ENCODE measurements at regions not wholly inside any gene's neighbourhood (a gene's known extent, or its start where the extent isn't known, plus 50 kb on each side); places are given as distances from the start of the nearest gene placed in this dataset.
"Not testable (repeated sequence)": the region's sequence is repeated elsewhere in the genome, so short reads cannot be mapped to it uniquely, and the experiment has no call there.

- H4K20me1 ChIP-seq (replicated peaks; ENCODE audit: control insufficient read depth, extremely low read depth, insufficient read depth, low read length); dilution Hi-C loops (cut with MboI; ENCODE audit: extremely low pct_ligation_motif_present, low sequenced_read_pairs); H3K4me1 ChIP-seq (ENCODE audit: control insufficient read depth, extremely low read depth, insufficient read depth, low read length); FAIRE-seq; H3K9me1 ChIP-seq (replicated peaks; ENCODE audit: control insufficient read depth, extremely low read depth, insufficient read depth, low read length); H2AFZ ChIP-seq (ENCODE audit: low read depth, low read length); H3K27ac ChIP-seq (ENCODE audit: insufficient read depth, low read depth, low read length); DNase-seq (ENCODE audit: low read depth, low spot score); intact Hi-C loops (cut with micrococcal nuclease); H3K36me3 ChIP-seq (ENCODE audit: control insufficient read depth in 2 of 2, extremely low read depth in 1 of 2, insufficient read depth in 2 of 2, low read length in 2 of 2); H3K79me2 ChIP-seq (ENCODE audit: control insufficient read depth, insufficient read depth, low read length); H3K27me3 ChIP-seq (ENCODE audit: control insufficient read depth in 2 of 2, insufficient read depth in 2 of 2, low read length in 2 of 2); BruUV-seq (replicated peaks); H3K4me2 ChIP-seq (ENCODE audit: insufficient read depth, low read length); H3K9ac ChIP-seq (replicated peaks; ENCODE audit: extremely low read depth, insufficient read depth, low read length); H3K4me3 ChIP-seq (replicated peaks in 1 of 3; ENCODE audit: insufficient read depth in 1 of 3, low read depth in 1 of 3, low read length in 3 of 3); H3K9me3 ChIP-seq (replicated peaks; ENCODE audit: control insufficient read depth, insufficient read depth, low read length); POLR2A ChIA-PET: not testable (repeated sequence)
- CTCF ChIA-PET, result interaction anchor here (1.2 kb wide), 1 partner anchor 14 kb away, joined by 3 read pairs; no protein-coding TSS in a partner anchor
Measured at GRCh38 chr3:193155044-193155781, 85.8 kb upstream of the PLAAT1 start.

- intact Hi-C loops (cut with micrococcal nuclease) (loop anchor here (1.0 kb wide), 1 partner anchor 10 kb away; no protein-coding TSS in a partner anchor), dilution Hi-C loops (cut with MboI; ENCODE audit: extremely low pct_ligation_motif_present, low sequenced_read_pairs) (no loop called here)
- POLR2A ChIA-PET, result no interaction called here
- no peak for DNase-seq (ENCODE audit: low read depth, low spot score)
- no peak overlapping the region for H3K4me3 ChIP-seq (replicated peaks in 1 of 3; ENCODE audit: insufficient read depth in 1 of 3, low read depth in 1 of 3, low read length in 3 of 3)
- TF ChIP-seq POLR2AphosphoS5 (IDR thresholded peaks at IDR 0.05; ENCODE audit: insufficient read depth, low read depth, low read length), result no peak
- TF ChIP-seq EZH2 (IDR thresholded peaks at IDR 0.05; ENCODE audit: borderline replicate concordance, low read depth, low read length, severe bottlenecking), result no peak
- TF ChIP-seq MAX (IDR thresholded peaks at IDR 0.05; ENCODE audit: insufficient read depth, insufficient read length), result no peak
- no peaks in the 10 kb centered on the region for H3K79me2 ChIP-seq (ENCODE audit: control insufficient read depth, insufficient read depth, low read length)
- H3K9me3 ChIP-seq (replicated peaks; ENCODE audit: control insufficient read depth, insufficient read depth, low read length), result no peaks in the 10 kb centered on the region
- H3K27me3 ChIP-seq (ENCODE audit: control insufficient read depth in 2 of 2, insufficient read depth in 2 of 2, low read length in 2 of 2), result no peaks in the 10 kb centered on the region
- CTCF ChIA-PET, result interaction anchor here (1.5 kb wide), 1 partner anchor 21 kb away, joined by 3 read pairs; no protein-coding TSS in a partner anchor
- no peaks in the 10 kb centered on the region for H3K4me1 ChIP-seq (ENCODE audit: control insufficient read depth, extremely low read depth, insufficient read depth, low read length)
- H3K4me2 ChIP-seq (ENCODE audit: insufficient read depth, low read length), result no peak overlapping the region
- H4K20me1 ChIP-seq (replicated peaks; ENCODE audit: control insufficient read depth, extremely low read depth, insufficient read depth, low read length), result no peaks in the 10 kb centered on the region
- no peak overlapping the region for H3K27ac ChIP-seq (ENCODE audit: insufficient read depth, low read depth, low read length)
- no peak overlapping the region for H2AFZ ChIP-seq (ENCODE audit: low read depth, low read length)
- FAIRE-seq, result no peak
- H3K9me1 ChIP-seq (replicated peaks; ENCODE audit: control insufficient read depth, extremely low read depth, insufficient read depth, low read length), result no peaks in the 10 kb centered on the region
- BruUV-seq (replicated peaks), result no TSS peak
- no peak overlapping the region for H3K9ac ChIP-seq (replicated peaks; ENCODE audit: extremely low read depth, insufficient read depth, low read length)
- H3K36me3 ChIP-seq (ENCODE audit: control insufficient read depth in 2 of 2, extremely low read depth in 1 of 2, insufficient read depth in 2 of 2, low read length in 2 of 2), result no peaks in the 10 kb centered on the region
Measured at GRCh38 chr3:193157051-193157450, 84.0 kb upstream of the PLAAT1 start.
